HCT116 (cell line): ENCODE measurements at regions not wholly inside any gene's neighbourhood (a gene's known extent, or its start where the extent isn't known, plus 50 kb on each side); places are given as distances from the start of the nearest gene placed in this dataset.

Experiments
- ATAC-seq: fragments of 200-7000 bp; cut with Tn5 transposase; 2 replicates; pipeline ENCODE4 v1.9.1; 2020; ENCODE audit warnings: mild to moderate bottlenecking, moderate library complexity
- BruUV-seq: library from RNA; stranded (reverse); fragments of 400-500 nt; replicated peaks from 2 replicates; lab custom pipeline; 2021; lab: Mats Ljungman, UMichigan
- CTCF ChIA-PET: fragments of 300-600 bp; sonication (Branson Sonifier 250); formaldehyde crosslinking; loops from one replicate; lab custom pipeline; 2021; ENCODE audit warnings: antibody characterized with exemption; lab: Charles Lee
- POLR2A ChIA-PET: fragments of 300-600, 350-600 bp; sonication (Branson Sonifier 250); formaldehyde crosslinking; loops from one replicate; lab custom pipeline; 2021; ENCODE audit warnings: antibody characterized with exemption; lab: Charles Lee
- RAD21 ChIA-PET, 2 experiments: fragments of 300-600 bp; sonication (Branson Sonifier 250); formaldehyde crosslinking; loops; one replicate each; lab custom pipeline; 2023; ENCODE audit warnings: low total read pairs in 2 of 2; ENCODE audit not compliant: uncharacterized antibody in 2 of 2, unreplicated experiment in 2 of 2, low non-redundant PET in 1 of 2; lab: Charles Lee
- DNase-seq: peaks from one replicate; pipeline ENCODE4 v3.0.0-alpha.2; 2010; ENCODE audit warnings: low read depth, low spot score
- H2AFZ ChIP-seq: fragments of 200-600 bp; shearing (Covaris generic), sonication (generic); 2 replicates; pipeline ENCODE4 v1.6.1; 2017; ENCODE audit warnings: low read depth, mixed run types, mixed read lengths, antibody characterized with exemption, low read length; ENCODE audit not compliant: poor library complexity, severe bottlenecking
- H3K27ac ChIP-seq: 2 replicates; pipeline ENCODE4 v1.5.1; 2012; ENCODE audit warnings: low read depth, low read length
- H3K27me3 ChIP-seq: fragments of 200-600 bp; sonication (generic); 2 replicates; pipeline ENCODE4 v1.6.1; 2016; ENCODE audit warnings: mixed run types, low read length, mixed read lengths; ENCODE audit not compliant: insufficient read depth
- H3K36me3 ChIP-seq, 2 experiments: fragments of 200-500 bp in 1 of 2; fragments of 200-600 bp in 1 of 2; sonication (Bioruptor generic) in 1 of 2; sonication (generic) in 1 of 2; 2 replicates each; pipeline versions ENCODE4 v1.5.1 to v1.6.1; 2014 to 2016; ENCODE audit warnings: low read length in 2 of 2, inconsistent platforms in 1 of 2, mixed read lengths in 1 of 2, mixed run types in 1 of 2; ENCODE audit not compliant: insufficient read depth in 2 of 2, control insufficient read depth in 1 of 2
- H3K4me1 ChIP-seq, 2 experiments: fragments of 200-600 bp in 1 of 2; sonication (generic) in 1 of 2; 2 replicates each; pipeline versions ENCODE4 v1.5.1 to v1.6.1; 2012 to 2017; ENCODE audit warnings: low read length in 2 of 2, inconsistent platforms in 1 of 2, mild to moderate bottlenecking in 1 of 2, mixed read lengths in 1 of 2, mixed run types in 1 of 2, moderate library complexity in 1 of 2; ENCODE audit not compliant: insufficient read depth in 2 of 2, control insufficient read depth in 1 of 2
- H3K4me2 ChIP-seq: fragments of 200-600 bp; sonication (generic); 2 replicates; pipeline ENCODE4 v1.6.1; 2017; ENCODE audit warnings: mixed run types, low read length, mixed read lengths
- H3K4me3 ChIP-seq, 2 experiments: fragments of 200-600 bp in 1 of 2; sonication (generic) in 1 of 2; replicated peaks in 1 of 2; 2 replicates each; pipeline ENCODE4 v1.5.1; 2011 to 2016; ENCODE audit warnings: low read length in 2 of 2, control low read depth in 1 of 2, low read depth in 1 of 2, mild to moderate bottlenecking in 1 of 2, mixed read lengths in 1 of 2, mixed run types in 1 of 2
- H3K79me2 ChIP-seq: fragments of 200-600 bp; sonication (generic); 2 replicates; pipeline ENCODE4 v1.6.1; 2017; ENCODE audit warnings: mild to moderate bottlenecking, mixed run types, low read length, moderate library complexity, mixed read lengths; ENCODE audit not compliant: insufficient read depth
- H3K9ac ChIP-seq: fragments of 200-600 bp; sonication (generic); 2 replicates; pipeline ENCODE4 v1.6.1; 2016; ENCODE audit warnings: low read length, mixed read lengths
- H3K9me2 ChIP-seq: fragments of 200-600 bp; sonication (generic), shearing (Covaris generic); 2 replicates; pipeline ENCODE4 v1.6.1; 2017; ENCODE audit warnings: mixed run types, mild to moderate bottlenecking, moderate library complexity; ENCODE audit not compliant: insufficient read depth
- H3K9me3 ChIP-seq, 2 experiments: fragments of 200-500 bp in 1 of 2; fragments of 200-600 bp in 1 of 2; sonication (Bioruptor generic) in 1 of 2; sonication (generic) in 1 of 2; 2 replicates each; pipeline ENCODE4 v1.6.1; 2014 to 2017; ENCODE audit warnings: low read length in 2 of 2, mixed read lengths in 2 of 2, inconsistent platforms in 1 of 2, low read depth in 1 of 2, mild to moderate bottlenecking in 1 of 2, mixed run types in 1 of 2, moderate library complexity in 1 of 2; ENCODE audit not compliant: control insufficient read depth in 1 of 2, insufficient read depth in 1 of 2
- H4K20me1 ChIP-seq: fragments of 200-600 bp; sonication (generic), shearing (Covaris generic); 2 replicates; pipeline ENCODE4 v1.6.1; 2017; ENCODE audit warnings: mixed run types, mild to moderate bottlenecking, moderate library complexity; ENCODE audit not compliant: insufficient read depth
- CEBPB ChIP-seq: IDR thresholded peaks from 2 replicates; pipeline ENCODE4 v1.6.1; 2012; ENCODE audit warnings: low read depth
- EZH2 ChIP-seq: fragments of 200-600 bp; sonication (generic); IDR thresholded peaks from 2 replicates; pipeline ENCODE4 v1.6.1; 2017; ENCODE audit warnings: antibody characterized with exemption, mixed run types
- EZH2phosphoT487 ChIP-seq: fragments of 200-600 bp; IDR thresholded peaks from 2 replicates; pipeline ENCODE4 v1.6.1; 2018; ENCODE audit warnings: antibody characterized with exemption, borderline replicate concordance
- JUND ChIP-seq: IDR thresholded peaks from 2 replicates; pipeline ENCODE4 v1.6.1; 2012
- POLR2A ChIP-seq: IDR thresholded peaks from 2 replicates; pipeline ENCODE4 v1.7.0; 2011; ENCODE audit warnings: borderline replicate concordance; ENCODE audit not compliant: insufficient read depth, insufficient read length; ENCODE audit errors: extremely low read depth
- POLR2AphosphoS5 ChIP-seq: IDR thresholded peaks from 2 replicates; pipeline ENCODE4 v1.6.1; 2011; ENCODE audit warnings: mild to moderate bottlenecking, low read depth, low read length, moderate library complexity
- SIN3A ChIP-seq: IDR thresholded peaks from 2 replicates; pipeline ENCODE4 v1.6.1; 2012; ENCODE audit warnings: low read depth
- SP1 ChIP-seq: IDR thresholded peaks from 2 replicates; pipeline ENCODE4 v1.6.1; 2012; ENCODE audit warnings: low read depth
- TCF7L2 ChIP-seq: IDR thresholded peaks from 2 replicates; pipeline ENCODE4 v1.7.0; 2011; ENCODE audit warnings: borderline replicate concordance, inconsistent platforms; ENCODE audit not compliant: insufficient read depth, insufficient read length; ENCODE audit errors: extremely low read depth
- ZNF274 ChIP-seq: fragments of 200-500 bp; sonication (Bioruptor generic); IDR thresholded peaks from 2 replicates; pipeline ENCODE4 v1.6.1; 2014; ENCODE audit warnings: mild to moderate bottlenecking, low read depth, low read length, inconsistent platforms
- intact Hi-C: fragments of 100-400 bp; cut with micrococcal nuclease; formaldehyde crosslinking; loops from 2 replicates; pipeline ENCODE4 v1.10.0; 2022
- TF ChIP-seq, protein P1 (sequence below): IDR thresholded peaks from 2 replicates; pipeline ENCODE4 v1.6.1; 2011; ENCODE audit warnings: mild to moderate bottlenecking, low read length, moderate library complexity; ENCODE audit not compliant: insufficient replicate concordance; ENCODE audit errors: extremely low read depth
- TF ChIP-seq, protein P2 (sequence below): IDR thresholded peaks from 2 replicates; pipeline ENCODE4 v1.6.1; 2012; ENCODE audit warnings: low read depth
- TF ChIP-seq, protein P3 (sequence below): IDR thresholded peaks from 2 replicates; pipeline ENCODE4 v1.6.1; 2012

DNA sequence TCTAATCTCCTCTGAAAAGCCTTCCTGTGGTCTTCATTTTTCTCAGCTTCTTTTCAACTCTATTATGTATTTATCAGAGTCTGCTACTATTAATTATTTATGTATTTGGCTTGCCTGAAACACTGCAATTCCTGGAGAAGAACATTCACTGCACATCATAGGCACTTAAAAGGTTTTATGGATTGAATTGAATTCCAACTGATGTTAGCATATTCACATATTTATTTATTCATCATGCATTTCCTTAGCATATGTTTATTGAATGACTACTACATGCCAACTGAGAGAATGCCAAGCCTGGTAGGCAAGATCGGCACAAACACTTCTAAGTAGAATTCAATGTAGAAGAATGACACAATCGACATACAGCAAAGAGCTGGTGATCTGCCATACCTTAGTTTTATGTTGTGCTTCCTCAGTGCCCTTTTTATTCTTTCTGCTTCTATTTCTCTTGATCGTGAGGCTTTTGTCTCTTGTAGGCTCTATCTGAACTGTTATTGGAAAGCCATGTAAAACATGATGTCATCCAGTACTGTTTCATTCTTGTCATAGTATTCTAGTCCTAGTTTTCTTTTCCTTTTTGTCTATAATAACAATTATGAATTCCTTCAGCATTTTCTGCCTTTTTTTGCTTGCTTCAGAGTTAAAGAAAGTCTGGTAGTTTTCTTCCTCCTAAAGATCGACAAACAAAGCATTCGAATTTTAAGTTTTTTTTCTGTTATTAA is 454.2 kb downstream of the TLE4 start:
- H3K27me3 ChIP-seq = no peaks in the 10 kb centered on the region
- no peaks in the 10 kb centered on the region for H3K4me1 ChIP-seq
- no peak overlapping the region for H2AFZ ChIP-seq
- H4K20me1 ChIP-seq = no peaks in the 10 kb centered on the region
- ChIA-PET CTCF (no interaction called here), POLR2A (no interaction called here), RAD21 (no interaction called here)
- BruUV-seq = no TSS peak
- ATAC-seq (no peak), DNase-seq (no peak)
- peaks cover 11 to 14% of the 10 kb centered on the region in 2 experiments; a peak in 3 of 4 replicates for H3K9me3 ChIP-seq
- intact Hi-C loops = no loop called here
- H3K4me3 ChIP-seq = no peak overlapping the region
- no peaks in the 10 kb centered on the region for H3K79me2 ChIP-seq
- no peaks in the 10 kb centered on the region for H3K36me3 ChIP-seq
- H3K9ac ChIP-seq = no peak overlapping the region
- TF ChIP-seq POLR2A (no peak), JUND (no peak), SP1 (no peak), SIN3A (no peak), ZNF274 (no peak), POLR2AphosphoS5 (no peak), EZH2phosphoT487 (no peak), EZH2 (no peak), CEBPB (no peak), TCF7L2 (no peak)
- TF ChIP-seq, protein P1, sequence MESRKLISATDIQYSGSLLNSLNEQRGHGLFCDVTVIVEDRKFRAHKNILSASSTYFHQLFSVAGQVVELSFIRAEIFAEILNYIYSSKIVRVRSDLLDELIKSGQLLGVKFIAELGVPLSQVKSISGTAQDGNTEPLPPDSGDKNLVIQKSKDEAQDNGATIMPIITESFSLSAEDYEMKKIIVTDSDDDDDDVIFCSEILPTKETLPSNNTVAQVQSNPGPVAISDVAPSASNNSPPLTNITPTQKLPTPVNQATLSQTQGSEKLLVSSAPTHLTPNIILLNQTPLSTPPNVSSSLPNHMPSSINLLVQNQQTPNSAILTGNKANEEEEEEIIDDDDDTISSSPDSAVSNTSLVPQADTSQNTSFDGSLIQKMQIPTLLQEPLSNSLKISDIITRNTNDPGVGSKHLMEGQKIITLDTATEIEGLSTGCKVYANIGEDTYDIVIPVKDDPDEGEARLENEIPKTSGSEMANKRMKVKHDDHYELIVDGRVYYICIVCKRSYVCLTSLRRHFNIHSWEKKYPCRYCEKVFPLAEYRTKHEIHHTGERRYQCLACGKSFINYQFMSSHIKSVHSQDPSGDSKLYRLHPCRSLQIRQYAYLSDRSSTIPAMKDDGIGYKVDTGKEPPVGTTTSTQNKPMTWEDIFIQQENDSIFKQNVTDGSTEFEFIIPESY = no peak
- TF ChIP-seq, protein P2, sequence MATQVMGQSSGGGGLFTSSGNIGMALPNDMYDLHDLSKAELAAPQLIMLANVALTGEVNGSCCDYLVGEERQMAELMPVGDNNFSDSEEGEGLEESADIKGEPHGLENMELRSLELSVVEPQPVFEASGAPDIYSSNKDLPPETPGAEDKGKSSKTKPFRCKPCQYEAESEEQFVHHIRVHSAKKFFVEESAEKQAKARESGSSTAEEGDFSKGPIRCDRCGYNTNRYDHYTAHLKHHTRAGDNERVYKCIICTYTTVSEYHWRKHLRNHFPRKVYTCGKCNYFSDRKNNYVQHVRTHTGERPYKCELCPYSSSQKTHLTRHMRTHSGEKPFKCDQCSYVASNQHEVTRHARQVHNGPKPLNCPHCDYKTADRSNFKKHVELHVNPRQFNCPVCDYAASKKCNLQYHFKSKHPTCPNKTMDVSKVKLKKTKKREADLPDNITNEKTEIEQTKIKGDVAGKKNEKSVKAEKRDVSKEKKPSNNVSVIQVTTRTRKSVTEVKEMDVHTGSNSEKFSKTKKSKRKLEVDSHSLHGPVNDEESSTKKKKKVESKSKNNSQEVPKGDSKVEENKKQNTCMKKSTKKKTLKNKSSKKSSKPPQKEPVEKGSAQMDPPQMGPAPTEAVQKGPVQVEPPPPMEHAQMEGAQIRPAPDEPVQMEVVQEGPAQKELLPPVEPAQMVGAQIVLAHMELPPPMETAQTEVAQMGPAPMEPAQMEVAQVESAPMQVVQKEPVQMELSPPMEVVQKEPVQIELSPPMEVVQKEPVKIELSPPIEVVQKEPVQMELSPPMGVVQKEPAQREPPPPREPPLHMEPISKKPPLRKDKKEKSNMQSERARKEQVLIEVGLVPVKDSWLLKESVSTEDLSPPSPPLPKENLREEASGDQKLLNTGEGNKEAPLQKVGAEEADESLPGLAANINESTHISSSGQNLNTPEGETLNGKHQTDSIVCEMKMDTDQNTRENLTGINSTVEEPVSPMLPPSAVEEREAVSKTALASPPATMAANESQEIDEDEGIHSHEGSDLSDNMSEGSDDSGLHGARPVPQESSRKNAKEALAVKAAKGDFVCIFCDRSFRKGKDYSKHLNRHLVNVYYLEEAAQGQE = no peak
- TF ChIP-seq, protein P3, sequence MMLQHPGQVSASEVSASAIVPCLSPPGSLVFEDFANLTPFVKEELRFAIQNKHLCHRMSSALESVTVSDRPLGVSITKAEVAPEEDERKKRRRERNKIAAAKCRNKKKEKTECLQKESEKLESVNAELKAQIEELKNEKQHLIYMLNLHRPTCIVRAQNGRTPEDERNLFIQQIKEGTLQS = no peak
- H3K27ac ChIP-seq = no peak overlapping the region
- H3K4me2 ChIP-seq = no peak overlapping the region
- no peaks in the 10 kb centered on the region for H3K9me2 ChIP-seq
